Omental fat pad (tissue), 3 donors: ENCODE measurements at regions not wholly inside any gene's neighbourhood (a gene's known extent, or its start where the extent isn't known, plus 50 kb on each side); places are given as distances from the start of the nearest gene placed in this dataset.

Experiments used
- ATAC-seq: fragments of 150-250 bp; one replicate; pipeline ENCODE4 v1.9.1; 2016; ENCODE audit warnings: mild to moderate bottlenecking, moderate library complexity; ENCODE audit not compliant: low FRiP score
- DNase-seq: peaks from one replicate; pipeline ENCODE4 v3.0.0-alpha.2; 2019; ENCODE audit warnings: low spot score
- TF ChIP-seq, protein P1 (sequence below), 3 donors: fragments of 450-650 bp; IDR thresholded peaks; one replicate each; pipeline ENCODE4 v1.5.1; 2016 to 2017; ENCODE audit warnings: antibody characterized with exemption in 3 of 3, mild to moderate bottlenecking in 3 of 3, moderate library complexity in 2 of 3

GRCh38 chr9:95726756-95727155, 148.7 kb upstream of the ERCC6L2 start:
- TF ChIP-seq, protein P1, sequence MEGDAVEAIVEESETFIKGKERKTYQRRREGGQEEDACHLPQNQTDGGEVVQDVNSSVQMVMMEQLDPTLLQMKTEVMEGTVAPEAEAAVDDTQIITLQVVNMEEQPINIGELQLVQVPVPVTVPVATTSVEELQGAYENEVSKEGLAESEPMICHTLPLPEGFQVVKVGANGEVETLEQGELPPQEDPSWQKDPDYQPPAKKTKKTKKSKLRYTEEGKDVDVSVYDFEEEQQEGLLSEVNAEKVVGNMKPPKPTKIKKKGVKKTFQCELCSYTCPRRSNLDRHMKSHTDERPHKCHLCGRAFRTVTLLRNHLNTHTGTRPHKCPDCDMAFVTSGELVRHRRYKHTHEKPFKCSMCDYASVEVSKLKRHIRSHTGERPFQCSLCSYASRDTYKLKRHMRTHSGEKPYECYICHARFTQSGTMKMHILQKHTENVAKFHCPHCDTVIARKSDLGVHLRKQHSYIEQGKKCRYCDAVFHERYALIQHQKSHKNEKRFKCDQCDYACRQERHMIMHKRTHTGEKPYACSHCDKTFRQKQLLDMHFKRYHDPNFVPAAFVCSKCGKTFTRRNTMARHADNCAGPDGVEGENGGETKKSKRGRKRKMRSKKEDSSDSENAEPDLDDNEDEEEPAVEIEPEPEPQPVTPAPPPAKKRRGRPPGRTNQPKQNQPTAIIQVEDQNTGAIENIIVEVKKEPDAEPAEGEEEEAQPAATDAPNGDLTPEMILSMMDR (IDR thresholded peaks at IDR 0.05): peak in 2 of 3 donors; percentile 6 to 32
- DNase-seq (no peak), ATAC-seq (no peak)

DNA sequence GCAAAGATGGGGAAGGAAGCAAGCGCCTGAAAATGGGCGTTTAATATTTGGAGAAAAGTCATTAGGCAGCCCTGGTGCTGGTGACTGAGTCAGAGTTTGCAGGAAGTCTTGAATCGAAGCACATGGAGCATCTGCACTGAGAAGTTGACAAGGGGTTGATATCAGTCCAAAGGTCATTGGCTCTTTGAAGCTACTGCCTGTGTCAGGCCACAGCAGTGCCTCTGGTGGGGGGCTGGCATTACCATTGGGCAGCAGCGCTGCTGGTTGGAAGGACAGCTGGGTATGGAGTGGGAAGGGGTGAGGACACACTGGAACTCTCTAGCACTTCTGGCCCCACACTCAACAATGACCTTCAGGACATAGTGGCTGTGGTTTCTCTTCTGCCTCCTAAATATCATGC, 150.4 kb upstream of the ERCC6L2 start:
- no peak for DNase-seq
- TF ChIP-seq, protein P1 (IDR thresholded peaks at IDR 0.05): no peak
- no peak for ATAC-seq

- no peak for ATAC-seq
- TF ChIP-seq, protein P1 (IDR thresholded peaks at IDR 0.05): no peak
- DNase-seq: no peak
These were observed 151.1 kb upstream of the ERCC6L2 start for GRCh38 chr9:95724253-95724991.

- ATAC-seq (no peak), DNase-seq (no peak)
- TF ChIP-seq, protein P1 (IDR thresholded peaks at IDR 0.05): no peak
These were observed 153.3 kb upstream of the ERCC6L2 start for GRCh38 chr9:95722141-95722540.

DNA sequence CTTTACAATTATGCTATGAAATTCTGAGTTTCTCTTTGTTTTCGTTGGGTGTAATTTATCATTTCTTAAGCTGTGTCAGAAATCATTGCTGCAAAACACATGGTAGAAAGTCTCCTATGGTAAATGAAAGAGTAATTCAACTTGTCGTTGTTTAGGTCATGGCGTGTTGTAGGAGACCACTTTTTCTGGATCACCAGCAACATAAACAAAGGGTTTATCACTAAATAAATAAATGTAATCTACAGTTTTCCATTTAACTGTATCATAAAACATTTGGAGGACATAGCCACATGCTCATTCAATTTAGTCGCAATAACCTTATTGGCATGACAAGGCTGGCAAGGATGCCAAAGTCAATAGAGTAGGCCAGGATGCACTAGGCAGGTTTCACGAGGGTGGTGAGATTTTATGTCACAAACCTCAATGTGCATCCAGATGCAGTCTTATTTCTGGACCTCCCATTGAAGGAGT, 154.4 kb upstream of the ERCC6L2 start:
- TF ChIP-seq, protein P1 (IDR thresholded peaks at IDR 0.05): no peak
- no peak for ATAC-seq

GRCh38 chr9:95720496-95720895, 155.0 kb upstream of the ERCC6L2 start:
- DNase-seq: no peak
- TF ChIP-seq, protein P1 (IDR thresholded peaks at IDR 0.05): no peak
- no peak for ATAC-seq

More for the DNA sequence above, 154.4 kb upstream of the ERCC6L2 start:
- DNase-seq: no peak

DNA sequence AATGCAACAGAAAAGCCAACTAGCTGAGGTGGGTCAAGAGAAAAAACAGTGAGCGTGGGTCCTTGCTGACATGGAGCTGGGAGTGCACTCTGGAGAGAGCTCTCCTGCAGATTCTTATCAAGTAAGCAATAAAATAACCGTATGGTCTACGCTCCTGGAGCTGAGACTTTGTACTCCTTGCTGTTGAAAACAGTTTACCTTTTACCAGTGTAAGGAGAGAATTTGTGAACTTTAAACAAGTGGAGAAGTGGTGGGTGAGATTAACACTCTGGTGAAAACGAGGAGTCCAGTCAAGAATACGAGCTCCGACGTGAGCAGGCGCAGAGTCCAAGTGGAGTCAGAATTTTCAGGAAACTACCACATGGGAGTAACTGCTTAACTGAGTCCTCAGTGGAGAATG, 156.1 kb upstream of the ERCC6L2 start:
- ATAC-seq (no peak), DNase-seq (no peak)
- TF ChIP-seq, protein P1 (IDR thresholded peaks at IDR 0.05): no peak
